ENCODE measurements at regions not wholly inside any gene's neighbourhood (a gene's known extent, or its start where the extent isn't known, plus 50 kb on each side); places are given as distances from the start of the nearest gene placed in this dataset.
A peak's percentile ranks its signal among the peaks of the same experiment; 100 is the strongest.

- Histone ChIP-seq H3K36me3 (replicated peaks; ENCODE audit: low read depth, low read length) (peaks cover 16% of the 10 kb centered on the region), H3K79me2 (ENCODE audit: low read length) (no peaks in the 10 kb centered on the region), H3K27me3 (ENCODE audit: low read depth, low read length) (no peaks in the 10 kb centered on the region), H3K9me3 (ENCODE audit: insufficient read depth, low read length) (peaks cover 15% of the 10 kb centered on the region; the same call in 1 of the 2 replicates), H2AFZ (ENCODE audit: low read depth, low read length) (no peak overlapping the region), H4K20me1 (ENCODE audit: insufficient read depth, low read length) (no peaks in the 10 kb centered on the region), H3K4me2 (ENCODE audit: low read length) (no peak overlapping the region), H3K9ac (ENCODE audit: low read length) (no peak overlapping the region), H3K4me1 (ENCODE audit: low read length) (peaks cover 44% of the 10 kb centered on the region), H3K27ac (ENCODE audit: low read length) (no peak overlapping the region; the same call in 1 of the 2 replicates), H3K4me3 (ENCODE audit: low read length) (no peak overlapping the region)
- TF ChIP-seq CTCF (IDR thresholded peaks at IDR 0.05; ENCODE audit: low read depth, low read length) (no peak), EZH2phosphoT487 (IDR thresholded peaks at IDR 0.05; ENCODE audit: low read depth) (no peak)
Measured at GRCh38 chr4:124806403-124806802, 93.9 kb upstream of the ANKRD50 start.

DNA sequence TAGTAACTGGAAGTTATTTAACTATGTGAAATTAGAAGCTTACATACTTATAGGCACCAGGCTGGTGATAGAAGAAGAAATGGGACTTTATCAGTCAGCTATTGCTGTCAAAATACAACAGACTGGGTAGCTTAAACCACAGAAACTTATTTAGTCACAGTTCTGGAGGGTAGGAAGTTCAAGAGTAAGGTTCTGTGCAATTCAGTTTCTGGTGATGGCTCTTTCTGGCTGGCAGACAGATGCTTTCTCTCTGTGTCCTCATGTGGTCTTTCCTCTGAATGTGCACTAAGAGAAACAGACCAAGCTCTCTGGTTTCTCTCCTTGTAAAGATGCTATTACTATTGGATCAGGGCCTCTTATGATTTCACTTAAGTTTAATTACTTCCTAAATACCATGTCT is 92.1 kb upstream of the ANKRD50 start:
- Histone ChIP-seq H4K20me1 (ENCODE audit: insufficient read depth, low read length) (no peaks in the 10 kb centered on the region), H2AFZ (ENCODE audit: low read depth, low read length) (0 out of 2 replicates have a peak overlapping the region, but pooled peaks have one; percentile 4), H3K27ac (ENCODE audit: low read length) (peak overlapping the region; percentile 77), H3K9ac (ENCODE audit: low read length) (peak overlapping the region; percentile 46; the same call in 1 of the 2 replicates), H3K36me3 (replicated peaks; ENCODE audit: low read depth, low read length) (peaks cover 16% of the 10 kb centered on the region), H3K9me3 (ENCODE audit: insufficient read depth, low read length) (peaks cover 15% of the 10 kb centered on the region; the same call in 1 of the 2 replicates), H3K4me2 (ENCODE audit: low read length) (peak overlapping the region; percentile 80), H3K79me2 (ENCODE audit: low read length) (no peaks in the 10 kb centered on the region), H3K4me3 (ENCODE audit: low read length) (peak overlapping the region; percentile 57), H3K4me1 (ENCODE audit: low read length) (peaks cover 44% of the 10 kb centered on the region), H3K27me3 (ENCODE audit: low read depth, low read length) (no peaks in the 10 kb centered on the region)
- TF ChIP-seq EZH2phosphoT487 (IDR thresholded peaks at IDR 0.05; ENCODE audit: low read depth) (no peak), CTCF (IDR thresholded peaks at IDR 0.05; ENCODE audit: low read depth, low read length) (no peak)

GRCh38 chr4:124804041-124804440 is 91.5 kb upstream of the ANKRD50 start:
- peaks cover 15% of the 10 kb centered on the region; the same call in 1 of the 2 replicates for H3K9me3 ChIP-seq (ENCODE audit: insufficient read depth, low read length)
- TF ChIP-seq CTCF (IDR thresholded peaks at IDR 0.05; ENCODE audit: low read depth, low read length) (no peak), EZH2phosphoT487 (IDR thresholded peaks at IDR 0.05; ENCODE audit: low read depth) (no peak)
- H3K4me1 ChIP-seq (ENCODE audit: low read length): peaks cover 44% of the 10 kb centered on the region
- H3K36me3 ChIP-seq (replicated peaks; ENCODE audit: low read depth, low read length): peaks cover 16% of the 10 kb centered on the region
- peak overlapping the region; percentile 57 for H3K4me3 ChIP-seq (ENCODE audit: low read length)
- no peaks in the 10 kb centered on the region for H3K79me2 ChIP-seq (ENCODE audit: low read length)
- H3K9ac ChIP-seq (ENCODE audit: low read length): peak overlapping the region; percentile 46; the same call in 1 of the 2 replicates
- no peaks in the 10 kb centered on the region for H4K20me1 ChIP-seq (ENCODE audit: insufficient read depth, low read length)
- H3K4me2 ChIP-seq (ENCODE audit: low read length): peak overlapping the region; percentile 80
- H3K27ac ChIP-seq (ENCODE audit: low read length): peak overlapping the region; percentile 77
- peak overlapping the region; percentile 4; the same call in 1 of the 2 replicates for H2AFZ ChIP-seq (ENCODE audit: low read depth, low read length)
- H3K27me3 ChIP-seq (ENCODE audit: low read depth, low read length): no peaks in the 10 kb centered on the region

- Histone ChIP-seq H3K4me2 (ENCODE audit: low read length) (peak overlapping the region; percentile 80), H3K9me3 (ENCODE audit: insufficient read depth, low read length) (peaks cover 15% of the 10 kb centered on the region; the same call in 1 of the 2 replicates), H3K36me3 (replicated peaks; ENCODE audit: low read depth, low read length) (peaks cover 16% of the 10 kb centered on the region), H3K9ac (ENCODE audit: low read length) (peak overlapping the region; percentile 46; the same call in 1 of the 2 replicates), H4K20me1 (ENCODE audit: insufficient read depth, low read length) (no peaks in the 10 kb centered on the region), H3K4me3 (ENCODE audit: low read length) (peak overlapping the region; percentile 57), H2AFZ (ENCODE audit: low read depth, low read length) (peak overlapping the region; percentile 4; the same call in 1 of the 2 replicates), H3K4me1 (ENCODE audit: low read length) (peaks cover 44% of the 10 kb centered on the region), H3K79me2 (ENCODE audit: low read length) (no peaks in the 10 kb centered on the region), H3K27me3 (ENCODE audit: low read depth, low read length) (no peaks in the 10 kb centered on the region), H3K27ac (ENCODE audit: low read length) (peak overlapping the region; percentile 77)
- TF ChIP-seq EZH2phosphoT487 (IDR thresholded peaks at IDR 0.05; ENCODE audit: low read depth): no peak
- TF ChIP-seq CTCF (IDR thresholded peaks at IDR 0.05; ENCODE audit: low read depth, low read length): no peak
Measured at GRCh38 chr4:124803641-124804040, 91.1 kb upstream of the ANKRD50 start.

Data from OCI-LY3 (cell line).